ENCODE measurements at regions not wholly inside any gene's neighbourhood (a gene's known extent, or its start where the extent isn't known, plus 50 kb on each side); places are given as distances from the start of the nearest gene placed in this dataset.
"Not testable (repeated sequence)": the region's sequence is repeated elsewhere in the genome, so short reads cannot be mapped to it uniquely, and the experiment has no call there.

- no peak for DNase-seq (ENCODE audit: low read depth)
Measured at GRCh38 chr1:198977909-198978308, 339.1 kb downstream of the PTPRC start.

DNA sequence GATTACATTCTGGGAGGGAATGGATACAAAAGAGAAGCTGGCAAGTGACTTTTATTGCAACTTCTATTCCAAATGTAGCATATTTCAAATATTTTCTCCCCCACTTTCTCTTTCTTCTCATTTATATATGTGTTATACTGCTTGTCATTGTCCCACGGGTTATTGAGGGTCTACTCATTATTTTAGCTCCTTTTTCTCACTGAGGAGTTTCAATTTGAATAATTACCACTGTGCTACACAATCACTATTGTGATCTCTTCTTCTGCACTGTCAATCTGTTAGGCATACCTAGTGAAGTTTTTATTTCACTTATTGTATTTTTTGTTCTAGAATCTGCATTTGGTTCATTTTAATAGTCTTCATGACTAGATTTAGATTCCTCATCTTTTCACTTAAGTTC, 339.7 kb downstream of the PTPRC start:
- no peak for DNase-seq (ENCODE audit: low read depth)

DNA sequence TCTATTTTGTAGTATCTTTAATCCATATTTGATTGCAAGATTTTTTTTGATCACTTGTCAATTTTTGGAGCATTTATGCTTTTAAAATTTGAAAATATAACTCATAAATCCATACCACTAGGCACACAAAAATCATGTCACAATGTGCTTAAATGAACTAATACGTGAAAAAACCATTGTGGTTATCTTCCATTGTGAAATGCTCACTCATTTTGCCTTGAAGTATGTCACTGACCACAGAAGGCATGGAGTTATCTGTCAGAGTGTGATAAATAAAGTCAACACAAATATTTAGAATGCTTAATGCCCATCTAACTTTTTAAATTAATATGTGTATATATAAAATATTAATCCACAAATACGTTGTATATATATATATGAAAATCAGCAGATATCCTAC, 347.2 kb downstream of the PTPRC start:
- no peak for DNase-seq (ENCODE audit: low read depth)

- DNase-seq (ENCODE audit: low read depth), result no peak
Measured at GRCh38 chr1:198986442-198986841, 347.6 kb downstream of the PTPRC start.

- DNase-seq (ENCODE audit: low read depth), result no peak
Measured at GRCh38 chr1:199002661-199003060, 363.8 kb downstream of the PTPRC start.

GRCh38 chr1:199007423-199007822, 368.6 kb downstream of the PTPRC start:
- no peak for DNase-seq (ENCODE audit: low read depth)

GRCh38 chr1:199009447-199009846, 370.6 kb downstream of the PTPRC start:
- DNase-seq (ENCODE audit: low read depth), result no peak

- DNase-seq (ENCODE audit: low read depth), result no peak
Measured at GRCh38 chr1:199010492-199010891, 371.7 kb downstream of the PTPRC start.

GRCh38 chr1:199010933-199011332, 372.1 kb downstream of the PTPRC start:
- no peak for DNase-seq (ENCODE audit: low read depth)

GRCh38 chr1:199015799-199016198, 377.0 kb downstream of the PTPRC start:
- DNase-seq (ENCODE audit: low read depth), result no peak

DNA sequence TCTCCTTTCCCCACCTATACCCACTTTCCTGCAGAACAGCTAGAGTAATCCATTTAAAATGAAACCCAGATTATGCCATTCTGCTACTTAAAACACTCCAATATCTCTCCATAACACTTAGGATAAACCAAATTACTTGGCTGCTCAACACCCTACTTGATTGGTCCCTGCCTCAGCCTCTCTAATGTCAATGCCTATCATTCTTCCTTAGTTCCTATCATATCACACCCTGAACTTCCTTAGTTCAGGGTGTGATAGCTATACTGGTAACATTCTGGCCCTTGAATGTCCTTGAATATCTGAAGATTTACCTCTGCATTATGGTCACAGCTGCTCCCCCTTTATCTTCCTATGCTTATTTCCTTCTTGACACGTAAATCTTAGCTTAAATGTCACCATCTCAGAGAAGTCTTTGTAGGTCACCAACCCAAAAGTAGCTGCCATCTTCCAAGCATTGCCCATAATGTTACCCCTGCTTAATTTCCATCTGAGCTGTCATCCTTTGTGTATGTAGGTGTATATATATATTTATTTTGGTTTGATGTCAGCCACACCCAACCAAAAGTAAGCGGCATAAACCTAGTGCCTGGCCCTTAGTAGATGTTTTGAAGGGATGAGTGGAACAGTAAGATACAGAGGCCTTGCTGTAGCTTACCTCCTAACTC, 379.8 kb downstream of the PTPRC start:
- no peak for DNase-seq (ENCODE audit: low read depth)

DNA sequence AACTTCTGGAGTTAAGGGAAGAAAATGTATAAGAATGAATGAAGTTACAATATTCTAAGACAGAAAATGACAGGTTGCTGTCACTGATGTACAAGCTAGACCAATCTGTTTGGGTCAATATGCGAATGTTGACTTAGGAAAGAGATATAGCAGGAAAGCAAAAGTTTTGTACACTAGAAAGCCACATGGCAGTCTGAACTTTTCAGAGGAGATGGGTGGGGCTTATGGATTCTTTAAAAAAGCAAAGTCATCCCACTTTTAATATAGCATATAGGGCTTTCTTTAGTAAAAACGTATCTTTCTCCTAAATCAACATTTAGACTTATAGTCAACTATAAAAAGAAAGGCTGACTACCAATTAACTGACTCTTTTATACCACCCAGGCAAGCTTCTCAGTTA, 381.2 kb downstream of the PTPRC start:
- no peak for DNase-seq (ENCODE audit: low read depth)

DNA sequence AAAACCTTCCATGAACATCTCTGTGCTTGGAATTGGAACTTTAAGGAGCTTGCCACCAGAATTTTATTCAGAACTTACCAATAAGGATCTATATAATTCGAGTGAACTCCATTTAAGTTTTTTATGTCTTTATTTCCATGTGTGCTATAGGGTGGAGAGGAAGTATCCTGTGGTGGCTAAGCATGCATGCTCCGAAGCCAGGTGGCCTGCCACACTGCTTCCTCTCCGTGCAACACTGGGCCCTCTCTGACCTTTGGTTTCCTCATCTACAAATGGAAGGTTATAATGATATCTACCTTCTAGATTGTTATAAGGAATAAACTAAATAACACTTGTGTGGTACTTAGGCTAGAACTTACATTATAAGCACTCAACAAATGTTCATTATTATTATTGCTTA, 382.1 kb downstream of the PTPRC start:
- DNase-seq (ENCODE audit: low read depth), result no peak

GRCh38 chr1:199029401-199029800, 390.6 kb downstream of the PTPRC start:
- no peak for DNase-seq (ENCODE audit: low read depth)

DNA sequence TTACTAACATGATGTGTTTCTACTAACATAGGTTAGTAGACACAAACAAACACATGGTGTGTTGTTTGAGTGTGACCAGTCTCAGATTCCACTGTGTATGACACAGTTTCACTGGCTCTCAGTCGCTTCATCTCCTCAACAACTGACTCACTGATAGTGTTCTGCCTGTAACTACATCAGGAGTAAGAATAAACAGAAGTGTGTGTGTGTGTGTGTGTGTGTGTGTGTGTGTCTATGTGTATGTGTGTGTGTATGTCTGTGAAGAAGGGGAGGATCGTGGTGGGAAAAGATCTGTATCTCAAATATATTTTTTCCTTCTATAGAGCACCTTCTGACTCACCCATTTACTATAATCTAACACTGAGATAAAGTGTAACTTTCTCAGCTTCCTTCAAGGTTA, 391.0 kb downstream of the PTPRC start:
- no peak for DNase-seq (ENCODE audit: low read depth)

GRCh38 chr1:199030541-199030940, 391.7 kb downstream of the PTPRC start:
- DNase-seq (ENCODE audit: low read depth), result not testable (repeated sequence)

GRCh38 chr1:199031170-199031569, 392.3 kb downstream of the PTPRC start:
- not testable (repeated sequence) for DNase-seq (ENCODE audit: low read depth)

DNA sequence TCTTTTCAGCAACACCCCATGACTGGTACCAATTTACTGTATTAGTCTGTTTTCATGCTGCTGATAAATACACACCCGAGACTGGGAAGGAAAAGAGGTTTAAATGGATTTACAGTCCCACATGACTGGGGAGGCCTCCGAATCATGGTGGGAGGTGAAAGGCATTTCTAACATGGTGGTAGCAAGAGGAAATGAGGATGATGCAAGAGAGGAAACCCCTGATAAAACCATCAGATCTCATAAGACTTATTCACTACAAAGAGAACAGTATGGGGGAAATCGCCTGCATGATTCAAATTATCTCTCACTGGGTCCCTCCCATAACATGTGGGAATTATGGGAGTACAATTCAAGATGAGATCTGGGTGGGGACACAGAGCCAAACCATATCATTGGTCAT, 393.6 kb downstream of the PTPRC start:
- DNase-seq (ENCODE audit: low read depth), result not testable (repeated sequence)

DNA sequence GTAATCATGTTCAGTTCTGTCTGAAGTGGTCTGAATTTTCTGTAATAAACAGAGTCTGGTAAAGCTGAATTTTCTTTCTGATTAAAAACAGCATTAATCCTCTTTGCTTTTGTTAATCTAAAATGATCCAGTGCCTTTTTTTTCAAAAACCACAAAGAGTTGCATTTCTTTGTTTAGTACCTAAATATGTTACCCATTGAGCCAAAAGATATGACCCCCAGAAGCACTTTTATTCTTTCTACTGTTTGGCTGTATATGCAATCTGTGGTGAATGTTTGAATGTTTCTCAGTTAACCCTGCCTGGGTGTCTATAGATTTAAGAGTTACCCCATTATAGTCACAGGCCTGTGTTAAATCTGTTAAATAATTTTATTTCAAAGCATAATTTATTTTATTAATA, 394.8 kb downstream of the PTPRC start:
- no peak for DNase-seq (ENCODE audit: low read depth)

DNA sequence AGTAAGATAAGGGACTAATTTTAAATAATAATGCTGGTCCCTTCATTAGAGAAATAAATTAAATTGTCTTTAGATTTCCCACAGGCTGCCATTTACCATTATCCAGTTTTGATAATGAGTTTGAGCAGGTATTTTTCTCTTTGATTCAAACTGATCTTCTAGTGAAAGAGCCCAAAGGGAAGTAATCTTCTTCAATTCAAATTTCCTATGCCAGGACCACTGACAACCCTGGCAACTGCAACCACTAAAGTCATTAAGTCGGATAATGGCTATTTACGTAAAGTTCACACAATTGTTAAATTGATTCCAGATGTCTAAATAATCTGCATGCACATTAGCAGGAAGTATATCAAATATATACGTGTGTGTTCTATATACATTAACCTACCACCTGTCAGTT, 399.3 kb downstream of the PTPRC start:
- no peak for DNase-seq (ENCODE audit: low read depth)

DNA sequence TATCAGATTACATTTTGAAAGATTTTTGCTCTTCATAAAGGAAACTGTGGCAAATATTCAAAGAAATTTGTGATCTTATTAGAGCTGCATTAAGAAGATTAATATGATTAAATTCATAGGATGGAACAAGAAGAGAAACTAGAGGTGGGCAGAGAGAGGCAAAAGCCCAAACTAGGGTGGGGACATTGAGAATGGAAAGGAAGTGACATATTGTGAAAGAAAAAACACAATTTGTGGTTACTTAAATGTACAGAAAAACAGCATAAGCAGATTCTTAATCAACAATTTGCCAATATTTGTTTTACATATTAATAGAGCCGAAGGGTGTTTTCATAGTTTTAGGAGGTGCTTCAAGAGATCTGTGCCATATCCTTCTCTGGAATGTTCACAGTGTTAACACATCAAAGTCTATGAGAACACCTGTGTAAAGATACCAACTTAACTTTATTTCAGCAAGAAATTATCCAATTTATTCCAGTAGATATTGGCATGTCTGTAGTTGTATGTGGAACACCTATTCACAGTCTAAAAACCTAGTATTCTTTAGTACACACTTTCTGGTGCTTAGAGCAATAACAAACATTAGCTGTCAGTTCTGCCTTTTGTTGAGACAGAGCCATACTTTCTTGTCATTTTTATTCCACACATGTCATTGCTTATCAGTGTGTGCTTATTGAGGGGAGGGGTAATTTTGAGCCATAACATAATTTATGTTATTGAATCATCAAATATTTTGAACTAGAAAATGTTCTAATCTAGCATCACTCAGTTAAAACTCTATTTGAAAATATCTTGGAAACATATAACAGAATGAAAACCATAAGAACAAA, 401.5 kb downstream of the PTPRC start:
- no peak for DNase-seq (ENCODE audit: low read depth)

- no peak for DNase-seq (ENCODE audit: low read depth)
Measured at GRCh38 chr1:199041173-199041914, 402.5 kb downstream of the PTPRC start.

DNA sequence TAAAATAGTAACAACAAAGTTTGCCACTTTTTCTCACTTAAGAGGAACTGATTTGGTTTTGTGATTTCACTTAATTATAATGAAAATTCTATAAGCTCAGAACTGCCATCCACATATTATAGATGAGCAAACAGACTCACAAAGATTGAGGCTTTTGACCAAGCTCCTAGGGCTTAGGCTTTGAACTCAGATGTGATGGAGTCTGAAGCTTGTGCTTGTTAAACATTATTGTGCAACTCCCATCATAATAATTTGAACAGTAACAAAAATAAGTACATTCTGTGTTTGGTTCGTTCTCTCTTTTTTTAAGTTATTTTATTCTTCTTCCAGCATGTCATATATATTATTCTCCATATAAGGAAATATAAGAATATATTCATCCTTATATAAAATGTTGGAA, 403.4 kb downstream of the PTPRC start:
- DNase-seq (ENCODE audit: low read depth), result no peak

All from activated T-cell treated with anti-CD3 and anti-CD28 coated beads for 48 hours (primary cell).